HCT116 (cell line): ENCODE measurements at regions not wholly inside any gene's neighbourhood (a gene's known extent, or its start where the extent isn't known, plus 50 kb on each side); places are given as distances from the start of the nearest gene placed in this dataset.

Experiments
- ATAC-seq: fragments of 200-7000 bp; cut with Tn5 transposase; 2 replicates; pipeline ENCODE4 v1.9.1; 2020; ENCODE audit warnings: mild to moderate bottlenecking, moderate library complexity
- BruUV-seq: library from RNA; stranded (reverse); fragments of 400-500 nt; replicated peaks from 2 replicates; lab custom pipeline; 2021; lab: Mats Ljungman, UMichigan
- CTCF ChIA-PET: fragments of 300-600 bp; sonication (Branson Sonifier 250); formaldehyde crosslinking; loops from one replicate; lab custom pipeline; 2021; ENCODE audit warnings: antibody characterized with exemption; lab: Charles Lee
- POLR2A ChIA-PET: fragments of 300-600, 350-600 bp; sonication (Branson Sonifier 250); formaldehyde crosslinking; loops from one replicate; lab custom pipeline; 2021; ENCODE audit warnings: antibody characterized with exemption; lab: Charles Lee
- RAD21 ChIA-PET, 2 experiments: fragments of 300-600 bp; sonication (Branson Sonifier 250); formaldehyde crosslinking; loops; one replicate each; lab custom pipeline; 2023; ENCODE audit warnings: low total read pairs in 2 of 2; ENCODE audit not compliant: uncharacterized antibody in 2 of 2, unreplicated experiment in 2 of 2, low non-redundant PET in 1 of 2; lab: Charles Lee
- DNase-seq: peaks from one replicate; pipeline ENCODE4 v3.0.0-alpha.2; 2010; ENCODE audit warnings: low read depth, low spot score
- H2AFZ ChIP-seq: fragments of 200-600 bp; shearing (Covaris generic), sonication (generic); 2 replicates; pipeline ENCODE4 v1.6.1; 2017; ENCODE audit warnings: low read depth, mixed run types, mixed read lengths, antibody characterized with exemption, low read length; ENCODE audit not compliant: poor library complexity, severe bottlenecking
- H3K27ac ChIP-seq: 2 replicates; pipeline ENCODE4 v1.5.1; 2012; ENCODE audit warnings: low read depth, low read length
- H3K27me3 ChIP-seq: fragments of 200-600 bp; sonication (generic); 2 replicates; pipeline ENCODE4 v1.6.1; 2016; ENCODE audit warnings: mixed run types, low read length, mixed read lengths; ENCODE audit not compliant: insufficient read depth
- H3K36me3 ChIP-seq, 2 experiments: fragments of 200-500 bp in 1 of 2; fragments of 200-600 bp in 1 of 2; sonication (Bioruptor generic) in 1 of 2; sonication (generic) in 1 of 2; 2 replicates each; pipeline versions ENCODE4 v1.5.1 to v1.6.1; 2014 to 2016; ENCODE audit warnings: low read length in 2 of 2, inconsistent platforms in 1 of 2, mixed read lengths in 1 of 2, mixed run types in 1 of 2; ENCODE audit not compliant: insufficient read depth in 2 of 2, control insufficient read depth in 1 of 2
- H3K4me1 ChIP-seq, 2 experiments: fragments of 200-600 bp in 1 of 2; sonication (generic) in 1 of 2; 2 replicates each; pipeline versions ENCODE4 v1.5.1 to v1.6.1; 2012 to 2017; ENCODE audit warnings: low read length in 2 of 2, inconsistent platforms in 1 of 2, mild to moderate bottlenecking in 1 of 2, mixed read lengths in 1 of 2, mixed run types in 1 of 2, moderate library complexity in 1 of 2; ENCODE audit not compliant: insufficient read depth in 2 of 2, control insufficient read depth in 1 of 2
- H3K4me2 ChIP-seq: fragments of 200-600 bp; sonication (generic); 2 replicates; pipeline ENCODE4 v1.6.1; 2017; ENCODE audit warnings: mixed run types, low read length, mixed read lengths
- H3K4me3 ChIP-seq, 2 experiments: fragments of 200-600 bp in 1 of 2; sonication (generic) in 1 of 2; replicated peaks in 1 of 2; 2 replicates each; pipeline ENCODE4 v1.5.1; 2011 to 2016; ENCODE audit warnings: low read length in 2 of 2, control low read depth in 1 of 2, low read depth in 1 of 2, mild to moderate bottlenecking in 1 of 2, mixed read lengths in 1 of 2, mixed run types in 1 of 2
- H3K79me2 ChIP-seq: fragments of 200-600 bp; sonication (generic); 2 replicates; pipeline ENCODE4 v1.6.1; 2017; ENCODE audit warnings: mild to moderate bottlenecking, mixed run types, low read length, moderate library complexity, mixed read lengths; ENCODE audit not compliant: insufficient read depth
- H3K9ac ChIP-seq: fragments of 200-600 bp; sonication (generic); 2 replicates; pipeline ENCODE4 v1.6.1; 2016; ENCODE audit warnings: low read length, mixed read lengths
- H3K9me2 ChIP-seq: fragments of 200-600 bp; sonication (generic), shearing (Covaris generic); 2 replicates; pipeline ENCODE4 v1.6.1; 2017; ENCODE audit warnings: mixed run types, mild to moderate bottlenecking, moderate library complexity; ENCODE audit not compliant: insufficient read depth
- H3K9me3 ChIP-seq, 2 experiments: fragments of 200-500 bp in 1 of 2; fragments of 200-600 bp in 1 of 2; sonication (Bioruptor generic) in 1 of 2; sonication (generic) in 1 of 2; 2 replicates each; pipeline ENCODE4 v1.6.1; 2014 to 2017; ENCODE audit warnings: low read length in 2 of 2, mixed read lengths in 2 of 2, inconsistent platforms in 1 of 2, low read depth in 1 of 2, mild to moderate bottlenecking in 1 of 2, mixed run types in 1 of 2, moderate library complexity in 1 of 2; ENCODE audit not compliant: control insufficient read depth in 1 of 2, insufficient read depth in 1 of 2
- H4K20me1 ChIP-seq: fragments of 200-600 bp; sonication (generic), shearing (Covaris generic); 2 replicates; pipeline ENCODE4 v1.6.1; 2017; ENCODE audit warnings: mixed run types, mild to moderate bottlenecking, moderate library complexity; ENCODE audit not compliant: insufficient read depth
- CBX3 ChIP-seq: IDR thresholded peaks from 2 replicates; pipeline ENCODE4 v1.6.1; 2012; ENCODE audit warnings: low read depth
- ELF1 ChIP-seq: IDR thresholded peaks from 2 replicates; pipeline ENCODE4 v1.6.1; 2012; ENCODE audit warnings: low read depth, borderline replicate concordance
- EZH2 ChIP-seq: fragments of 200-600 bp; sonication (generic); IDR thresholded peaks from 2 replicates; pipeline ENCODE4 v1.6.1; 2017; ENCODE audit warnings: antibody characterized with exemption, mixed run types
- FOSL1 ChIP-seq: IDR thresholded peaks from 2 replicates; pipeline ENCODE4 v1.6.1; 2012; ENCODE audit warnings: low read depth
- JUND ChIP-seq: IDR thresholded peaks from 2 replicates; pipeline ENCODE4 v1.6.1; 2012
- POLR2A ChIP-seq: IDR thresholded peaks from 2 replicates; pipeline ENCODE4 v1.7.0; 2011; ENCODE audit warnings: borderline replicate concordance; ENCODE audit not compliant: insufficient read depth, insufficient read length; ENCODE audit errors: extremely low read depth
- SIN3A ChIP-seq: IDR thresholded peaks from 2 replicates; pipeline ENCODE4 v1.6.1; 2012; ENCODE audit warnings: low read depth
- SP1 ChIP-seq: IDR thresholded peaks from 2 replicates; pipeline ENCODE4 v1.6.1; 2012; ENCODE audit warnings: low read depth
- TCF7L2 ChIP-seq: IDR thresholded peaks from 2 replicates; pipeline ENCODE4 v1.7.0; 2011; ENCODE audit warnings: borderline replicate concordance, inconsistent platforms; ENCODE audit not compliant: insufficient read depth, insufficient read length; ENCODE audit errors: extremely low read depth
- ZFX ChIP-seq: fragments of 450-650 bp; IDR thresholded peaks from 2 replicates; pipeline ENCODE4 v1.6.1; 2017
- ZNF274 ChIP-seq: fragments of 200-500 bp; sonication (Bioruptor generic); IDR thresholded peaks from 2 replicates; pipeline ENCODE4 v1.6.1; 2014; ENCODE audit warnings: mild to moderate bottlenecking, low read depth, low read length, inconsistent platforms
- intact Hi-C: fragments of 100-400 bp; cut with micrococcal nuclease; formaldehyde crosslinking; loops from 2 replicates; pipeline ENCODE4 v1.10.0; 2022
- TF ChIP-seq, protein P1 (sequence below): IDR thresholded peaks from 2 replicates; pipeline ENCODE4 v1.6.1; 2012; ENCODE audit warnings: low read depth
- TF ChIP-seq, protein P2 (sequence below): IDR thresholded peaks from 2 replicates; pipeline ENCODE4 v1.6.1; 2012

DNA sequence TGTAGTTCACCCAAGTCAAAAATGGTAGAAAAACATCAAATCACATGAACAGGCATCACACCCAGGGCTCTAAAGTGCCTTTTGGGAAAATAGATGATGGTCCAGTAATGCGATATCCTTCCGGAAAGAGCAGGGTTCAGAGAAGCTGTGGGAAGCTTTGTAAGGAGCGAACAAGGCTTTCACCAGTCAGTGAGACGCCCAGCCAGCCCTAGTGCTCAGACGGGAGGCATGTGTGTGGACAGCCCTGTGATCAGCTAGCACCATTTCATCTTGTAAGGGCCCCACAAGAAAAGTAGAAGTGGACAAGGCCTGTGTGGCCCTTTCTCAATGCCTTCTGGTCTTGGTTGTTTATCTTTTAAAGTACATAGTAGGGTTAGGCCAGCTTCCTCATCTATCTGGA is 76.1 kb downstream of the SMIM21 start (continued):
- TF ChIP-seq, protein P1, sequence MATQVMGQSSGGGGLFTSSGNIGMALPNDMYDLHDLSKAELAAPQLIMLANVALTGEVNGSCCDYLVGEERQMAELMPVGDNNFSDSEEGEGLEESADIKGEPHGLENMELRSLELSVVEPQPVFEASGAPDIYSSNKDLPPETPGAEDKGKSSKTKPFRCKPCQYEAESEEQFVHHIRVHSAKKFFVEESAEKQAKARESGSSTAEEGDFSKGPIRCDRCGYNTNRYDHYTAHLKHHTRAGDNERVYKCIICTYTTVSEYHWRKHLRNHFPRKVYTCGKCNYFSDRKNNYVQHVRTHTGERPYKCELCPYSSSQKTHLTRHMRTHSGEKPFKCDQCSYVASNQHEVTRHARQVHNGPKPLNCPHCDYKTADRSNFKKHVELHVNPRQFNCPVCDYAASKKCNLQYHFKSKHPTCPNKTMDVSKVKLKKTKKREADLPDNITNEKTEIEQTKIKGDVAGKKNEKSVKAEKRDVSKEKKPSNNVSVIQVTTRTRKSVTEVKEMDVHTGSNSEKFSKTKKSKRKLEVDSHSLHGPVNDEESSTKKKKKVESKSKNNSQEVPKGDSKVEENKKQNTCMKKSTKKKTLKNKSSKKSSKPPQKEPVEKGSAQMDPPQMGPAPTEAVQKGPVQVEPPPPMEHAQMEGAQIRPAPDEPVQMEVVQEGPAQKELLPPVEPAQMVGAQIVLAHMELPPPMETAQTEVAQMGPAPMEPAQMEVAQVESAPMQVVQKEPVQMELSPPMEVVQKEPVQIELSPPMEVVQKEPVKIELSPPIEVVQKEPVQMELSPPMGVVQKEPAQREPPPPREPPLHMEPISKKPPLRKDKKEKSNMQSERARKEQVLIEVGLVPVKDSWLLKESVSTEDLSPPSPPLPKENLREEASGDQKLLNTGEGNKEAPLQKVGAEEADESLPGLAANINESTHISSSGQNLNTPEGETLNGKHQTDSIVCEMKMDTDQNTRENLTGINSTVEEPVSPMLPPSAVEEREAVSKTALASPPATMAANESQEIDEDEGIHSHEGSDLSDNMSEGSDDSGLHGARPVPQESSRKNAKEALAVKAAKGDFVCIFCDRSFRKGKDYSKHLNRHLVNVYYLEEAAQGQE, result no peak
- no peak for TF ChIP-seq ELF1

DNA sequence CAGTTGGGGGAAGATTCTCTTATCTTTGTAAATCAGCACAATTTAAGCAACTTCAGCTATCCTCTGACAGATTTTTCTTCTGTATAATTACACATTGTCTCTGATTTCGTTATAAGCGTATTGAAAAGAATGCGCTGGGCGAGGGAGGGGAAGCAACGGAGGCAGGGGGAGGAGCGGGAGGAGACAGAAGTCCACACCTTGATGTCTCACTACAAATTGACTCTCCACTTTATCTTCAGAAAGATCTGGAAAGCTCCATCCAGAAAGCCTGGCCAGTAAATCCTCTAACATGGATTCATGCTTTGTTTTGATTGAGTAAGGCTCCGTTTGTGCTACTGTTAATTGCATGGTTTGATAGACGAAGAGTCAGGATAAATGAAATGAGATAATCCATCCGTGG is 76.6 kb downstream of the SMIM21 start:
- Histone ChIP-seq H3K9me2 (no peaks in the 10 kb centered on the region), H3K4me3 (no peak overlapping the region), H2AFZ (no peak overlapping the region), H3K4me1 (no peaks in the 10 kb centered on the region), H3K27ac (no peak overlapping the region), H3K36me3 (no peaks in the 10 kb centered on the region), H3K9ac (no peak overlapping the region), H3K27me3 (no peaks in the 10 kb centered on the region), H3K79me2 (no peaks in the 10 kb centered on the region)
- CTCF ChIA-PET, result no interaction called here
- no TSS peak for BruUV-seq
- no peak for DNase-seq
- no peak for TF ChIP-seq ZFX
- no peak for TF ChIP-seq EZH2
- no peak for TF ChIP-seq SIN3A
- TF ChIP-seq CBX3, result no peak
- no peak for TF ChIP-seq POLR2A
- TF ChIP-seq, protein P1, result no peak
- no peak for TF ChIP-seq ZNF274
- TF ChIP-seq TCF7L2, result no peak
- no peak for TF ChIP-seq FOSL1
- TF ChIP-seq, protein P2, sequence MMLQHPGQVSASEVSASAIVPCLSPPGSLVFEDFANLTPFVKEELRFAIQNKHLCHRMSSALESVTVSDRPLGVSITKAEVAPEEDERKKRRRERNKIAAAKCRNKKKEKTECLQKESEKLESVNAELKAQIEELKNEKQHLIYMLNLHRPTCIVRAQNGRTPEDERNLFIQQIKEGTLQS, result no peak
- no peak for TF ChIP-seq SP1
- no peak for TF ChIP-seq ELF1
- TF ChIP-seq JUND, result no peak
- TF ChIP-seq, all 23 proteins: peak for 0
- intact Hi-C loops, result no loop called here
- H3K4me2 ChIP-seq, result no peak overlapping the region
- no peaks in the 10 kb centered on the region for H3K9me3 ChIP-seq
- ATAC-seq, result no peak
- ChIA-PET POLR2A (no interaction called here), RAD21 (no interaction called here)
- H4K20me1 ChIP-seq, result no peaks in the 10 kb centered on the region
